Left kidney (tissue), 1 donor: ENCODE measurements at regions not wholly inside any gene's neighbourhood (a gene's known extent, or its start where the extent isn't known, plus 50 kb on each side); places are given as distances from the start of the nearest gene placed in this dataset.
A peak's percentile ranks its signal among the peaks of the same experiment; 100 is the strongest.

Experiments
- DNase-seq: peaks from one replicate; pipeline ENCODE4 v3.0.0-alpha.2; 2013

DNA sequence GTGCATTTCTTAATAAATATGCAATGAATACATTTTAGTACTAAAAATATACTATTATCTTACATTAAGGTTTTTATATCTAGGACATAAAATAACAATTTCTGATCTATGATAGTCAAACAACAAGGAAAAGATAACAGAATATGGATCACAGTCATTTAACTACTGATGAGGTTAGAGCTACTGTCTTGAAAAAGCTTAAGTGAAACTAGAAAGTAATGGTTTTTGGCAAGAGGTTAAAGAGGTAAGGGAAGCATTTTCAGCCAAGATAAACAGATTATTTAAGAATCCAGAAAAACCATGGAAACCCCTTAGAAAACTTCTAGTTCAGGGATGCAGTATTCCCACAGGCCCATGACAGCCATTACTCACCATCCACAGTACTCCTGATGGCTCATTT, 787.4 kb downstream of the DACH1 start:
- no peak for DNase-seq

DNA sequence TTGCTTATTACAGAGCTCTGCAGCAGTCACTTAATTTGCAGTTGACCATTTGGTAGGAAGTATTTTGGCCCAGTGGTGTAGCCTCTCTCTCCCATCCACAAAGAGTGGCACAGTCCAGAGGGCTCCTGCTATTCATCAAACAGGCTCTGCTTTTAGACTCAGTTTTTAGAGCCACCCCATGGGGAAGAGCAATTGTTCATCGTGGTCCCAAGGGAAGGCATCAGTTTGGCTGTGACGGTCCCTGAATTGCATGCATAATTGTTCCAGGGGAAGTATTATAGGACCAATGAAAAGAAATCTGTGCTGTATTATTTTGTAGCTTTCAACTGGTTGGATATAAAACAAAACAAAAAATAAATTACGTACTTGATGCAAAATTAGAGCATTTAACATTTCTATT, 799.0 kb downstream of the DACH1 start:
- DNase-seq, result no peak

DNA sequence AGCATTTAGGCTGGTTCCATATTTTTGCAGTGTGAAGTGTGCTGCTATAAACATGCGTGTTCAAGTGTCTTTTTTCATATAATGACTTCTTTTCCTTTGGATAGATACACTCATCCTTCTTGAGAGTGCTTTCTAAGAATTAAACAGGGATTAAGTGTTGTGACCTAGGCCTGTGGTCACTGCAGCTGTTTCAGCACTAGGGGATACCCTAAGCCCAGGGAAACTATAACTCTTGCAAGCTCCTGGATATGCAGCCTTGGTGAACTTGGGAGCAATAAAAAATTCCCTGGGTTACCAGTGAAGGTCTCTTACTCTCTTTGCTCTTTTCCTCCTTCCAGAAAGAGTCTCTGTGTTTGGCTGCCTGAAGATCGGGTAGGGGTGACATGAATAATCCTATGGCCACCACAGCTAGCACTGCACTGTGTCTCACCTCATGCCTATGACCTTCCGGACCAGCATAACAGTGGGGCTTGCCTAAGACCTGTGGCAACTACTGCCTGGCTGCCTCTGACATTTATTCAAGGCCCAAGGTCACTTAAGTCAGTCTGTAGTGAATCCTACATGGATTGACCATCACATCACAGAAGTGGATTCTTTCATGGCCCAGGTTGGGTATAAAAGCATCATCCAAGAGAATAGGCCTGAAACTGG, 799.7 kb downstream of the DACH1 start:
- peak; percentile 15 for DNase-seq

DNA sequence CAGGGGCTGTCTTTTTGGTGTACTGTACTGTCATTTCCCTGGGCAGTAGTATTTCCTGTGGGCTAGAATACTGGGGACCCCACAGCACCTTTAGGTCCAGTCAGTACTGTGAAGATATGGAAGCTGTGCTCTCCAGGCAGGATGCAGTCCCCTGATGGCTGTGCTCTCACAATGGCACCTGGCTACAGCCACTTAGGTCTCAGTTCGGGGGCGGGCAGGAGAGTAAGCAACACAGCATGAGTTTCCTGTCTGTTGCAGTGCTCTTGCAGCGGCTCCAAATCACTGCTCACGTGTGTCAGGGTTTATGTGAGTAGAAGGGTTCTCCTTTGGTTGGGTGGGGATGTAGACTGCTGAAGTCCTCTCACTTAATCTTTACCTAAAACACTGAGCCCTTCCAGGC, 810.4 kb downstream of the DACH1 start:
- no peak for DNase-seq

DNA sequence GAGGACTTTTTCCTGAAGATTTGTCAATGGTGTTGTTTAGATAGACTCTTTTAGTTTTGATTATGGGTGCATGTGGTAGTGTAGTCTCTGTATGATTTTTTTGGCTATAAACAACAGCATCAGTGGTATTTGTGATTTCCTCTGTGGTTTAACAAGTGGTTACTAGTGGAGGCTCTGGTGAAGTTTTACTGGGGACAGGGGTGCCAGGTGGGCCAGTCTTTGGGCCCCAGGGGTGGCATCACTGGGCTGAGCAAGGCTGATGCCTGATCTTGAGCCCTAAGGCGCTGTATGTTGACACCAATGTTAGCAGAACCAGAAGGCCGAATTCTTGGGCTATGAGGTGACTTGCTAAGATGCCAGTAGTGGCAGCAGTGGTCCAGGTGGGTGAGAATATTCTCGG, 811.4 kb downstream of the DACH1 start:
- DNase-seq, result no peak

DNA sequence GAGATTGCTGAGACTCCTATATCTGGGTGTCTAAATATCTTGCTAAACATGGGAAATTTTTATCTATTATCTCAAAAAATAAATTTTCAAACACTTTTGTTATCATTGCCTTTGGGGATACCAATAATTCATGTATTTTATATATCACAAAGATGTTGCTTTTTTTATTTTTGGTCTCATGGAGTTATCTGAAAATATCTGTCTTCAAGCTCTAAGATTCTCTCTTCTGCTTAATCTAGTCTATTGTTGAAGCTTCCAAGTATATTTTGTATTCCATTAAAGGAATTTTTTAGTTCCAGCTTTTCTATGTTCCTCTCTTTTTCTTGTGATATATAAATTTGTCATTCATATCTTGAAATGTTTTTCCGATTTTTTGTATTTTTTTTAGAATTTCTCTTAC, 812.0 kb downstream of the DACH1 start:
- no peak for DNase-seq

DNA sequence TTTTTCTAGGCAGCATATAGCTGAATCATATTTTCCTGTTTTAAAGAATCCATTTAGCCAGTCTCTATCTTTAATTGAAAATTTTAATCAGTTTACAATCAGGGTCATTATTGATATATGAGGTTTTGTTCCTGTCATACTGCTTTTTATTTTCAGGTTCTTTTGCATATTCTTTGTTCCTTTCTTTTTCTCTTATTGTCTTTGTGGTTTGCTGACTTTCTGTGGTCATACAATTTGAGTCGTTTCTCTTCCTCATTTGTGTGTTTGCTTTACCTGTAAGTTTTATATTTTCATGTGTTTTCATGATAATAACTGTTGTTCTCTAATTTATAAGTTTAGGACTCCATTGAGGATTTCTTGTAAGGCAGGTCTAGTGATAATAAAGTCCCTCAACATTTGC, 812.6 kb downstream of the DACH1 start:
- no peak for DNase-seq

DNA sequence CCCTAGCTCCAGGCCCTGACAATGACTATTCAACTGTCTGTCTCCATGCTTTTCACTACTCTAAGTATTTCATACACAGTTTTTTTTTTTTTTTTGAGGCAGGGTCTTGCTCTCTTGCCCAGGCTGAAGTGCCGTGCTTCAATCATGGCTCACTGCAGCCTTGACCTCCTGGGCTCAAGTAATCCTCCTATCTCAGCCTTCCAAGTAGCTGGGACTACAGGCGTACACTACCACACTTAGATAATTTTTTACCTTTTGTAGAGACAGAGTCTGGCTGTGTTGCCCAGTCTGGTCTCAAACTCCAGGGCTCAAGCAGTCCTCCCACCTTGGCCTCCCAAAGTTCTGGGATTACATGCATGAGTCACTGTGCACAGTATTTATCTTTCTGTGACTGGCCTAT, 815.4 kb downstream of the DACH1 start:
- no peak for DNase-seq

DNA sequence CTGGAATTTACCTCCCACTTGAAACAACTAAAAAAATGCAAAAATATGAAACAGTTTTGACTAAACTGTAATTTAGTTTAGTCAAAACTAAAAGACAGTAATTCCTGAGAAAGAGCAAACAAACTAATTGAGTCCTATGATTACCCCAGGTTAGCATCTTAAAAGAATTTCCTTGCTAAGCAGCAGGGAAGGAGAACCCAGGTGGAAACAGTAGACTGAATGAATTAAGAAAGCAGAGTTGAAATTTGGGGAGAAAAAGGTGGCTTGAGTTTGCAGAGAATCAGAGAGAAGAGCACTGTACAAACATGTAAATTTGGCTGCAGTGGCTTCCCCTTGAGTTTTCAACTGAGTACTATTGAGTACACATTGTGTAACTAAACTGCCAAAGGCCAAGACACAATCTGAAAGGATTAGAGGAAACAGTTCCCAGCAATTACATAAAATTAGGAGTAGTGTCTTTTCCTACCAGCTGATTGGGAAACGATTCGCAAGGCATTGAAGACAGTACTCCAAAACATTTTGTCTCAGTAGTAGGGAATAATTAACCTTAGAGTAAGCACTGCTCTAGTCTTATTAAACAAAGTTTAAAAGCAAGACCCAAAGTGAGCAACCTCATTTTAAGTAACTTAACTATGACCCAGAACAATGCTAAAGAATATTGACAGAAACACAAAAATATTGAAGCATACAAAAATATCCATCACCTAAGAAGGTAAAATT, 820.5 kb downstream of the DACH1 start:
- DNase-seq, result no peak

DNA sequence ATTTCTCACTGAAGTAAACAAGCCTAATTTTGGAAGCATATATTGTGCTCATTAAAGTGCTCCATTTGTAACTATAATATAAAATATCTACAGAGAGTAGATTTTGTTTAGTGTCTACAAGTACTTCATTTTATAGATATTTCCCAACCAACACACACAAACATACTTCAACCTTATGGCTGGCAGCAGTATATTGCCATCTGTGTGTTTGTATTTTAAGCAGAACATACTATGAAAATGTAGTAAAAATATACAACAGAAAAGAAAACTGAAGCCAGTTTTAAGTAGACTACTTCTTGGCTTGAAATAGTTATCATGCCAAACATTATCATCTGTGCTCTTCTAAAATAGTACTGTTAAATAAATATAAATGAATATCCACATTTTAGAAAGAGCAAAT, 821.9 kb downstream of the DACH1 start:
- no peak for DNase-seq

DNA sequence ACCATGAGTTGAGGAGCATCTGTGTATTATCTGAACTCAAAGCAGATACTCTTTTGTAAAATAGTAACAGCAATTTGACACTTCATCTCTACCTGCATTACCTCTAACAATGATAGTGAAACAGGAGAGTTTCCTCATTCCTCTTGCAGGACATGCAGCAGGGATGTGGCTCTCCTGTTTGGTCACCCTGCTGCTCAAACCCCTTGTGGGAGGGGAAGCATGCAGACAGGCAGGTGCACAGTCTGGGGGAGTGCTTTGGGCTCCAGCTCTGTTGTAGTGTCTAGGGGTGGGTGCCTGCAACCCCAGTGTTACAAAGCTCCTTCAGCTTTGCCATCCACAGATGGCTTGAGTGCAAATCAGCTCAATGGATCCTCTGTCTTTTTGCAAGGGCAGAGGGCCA, 827.6 kb downstream of the DACH1 start:
- DNase-seq, result no peak

DNA sequence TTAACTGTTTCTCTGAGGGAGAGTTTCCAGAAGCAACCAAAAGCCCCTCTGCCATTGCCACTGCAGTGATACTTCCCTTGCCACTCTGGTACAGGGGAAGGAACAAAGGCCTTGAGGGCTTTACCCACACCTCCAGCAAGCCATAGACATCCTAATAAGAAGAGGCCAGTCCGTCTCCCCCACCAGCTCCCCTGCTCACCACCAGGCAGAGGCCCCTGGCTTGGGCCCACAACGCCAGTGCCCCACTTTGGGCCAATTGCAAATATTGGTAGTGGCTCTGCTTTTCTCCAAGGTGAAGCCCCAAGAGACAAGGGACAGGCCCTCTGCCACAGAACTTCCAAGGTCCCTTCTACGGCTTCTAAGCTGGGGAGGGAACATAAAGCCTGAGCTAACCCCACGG, 833.0 kb downstream of the DACH1 start:
- no peak for DNase-seq

DNA sequence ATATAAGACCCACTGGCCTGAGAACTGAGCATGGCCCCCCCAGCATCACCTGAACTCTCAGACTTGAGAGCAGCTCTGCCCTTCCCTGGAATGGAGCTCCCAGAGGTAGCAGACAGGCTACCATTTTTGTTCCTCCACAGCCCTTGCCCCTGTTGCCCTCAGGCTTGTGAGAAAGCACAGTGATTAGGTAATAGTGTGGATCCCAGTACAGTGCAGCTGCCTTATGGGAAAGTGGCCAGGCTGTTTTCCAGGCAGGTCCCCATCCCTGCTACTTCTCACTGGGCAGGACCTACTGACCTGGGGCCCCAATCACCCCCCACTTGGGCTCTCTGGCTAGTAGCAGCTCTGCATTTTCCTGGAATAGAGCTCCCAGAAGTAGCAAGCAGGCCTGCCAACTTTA, 834.0 kb downstream of the DACH1 start:
- no peak for DNase-seq

DNA sequence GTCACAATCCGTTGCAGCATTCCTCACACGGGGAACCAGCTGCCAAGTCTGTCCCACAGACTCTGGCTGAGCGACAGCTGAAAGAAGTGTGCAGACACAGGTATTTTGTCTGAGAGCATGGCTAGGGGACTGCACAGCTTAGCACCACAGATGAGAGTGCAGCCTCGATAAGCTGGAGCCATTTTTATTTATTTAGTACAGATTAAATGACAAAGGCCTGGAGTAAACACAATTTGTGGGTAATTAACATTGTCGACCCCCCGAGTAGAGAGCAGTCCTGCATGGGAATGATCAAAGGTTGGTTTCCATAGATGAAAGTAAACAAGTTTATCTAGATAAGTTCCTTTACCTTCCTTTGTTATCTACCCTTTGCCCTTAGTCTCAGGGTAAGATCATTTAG, 836.2 kb downstream of the DACH1 start:
- no peak for DNase-seq

DNA sequence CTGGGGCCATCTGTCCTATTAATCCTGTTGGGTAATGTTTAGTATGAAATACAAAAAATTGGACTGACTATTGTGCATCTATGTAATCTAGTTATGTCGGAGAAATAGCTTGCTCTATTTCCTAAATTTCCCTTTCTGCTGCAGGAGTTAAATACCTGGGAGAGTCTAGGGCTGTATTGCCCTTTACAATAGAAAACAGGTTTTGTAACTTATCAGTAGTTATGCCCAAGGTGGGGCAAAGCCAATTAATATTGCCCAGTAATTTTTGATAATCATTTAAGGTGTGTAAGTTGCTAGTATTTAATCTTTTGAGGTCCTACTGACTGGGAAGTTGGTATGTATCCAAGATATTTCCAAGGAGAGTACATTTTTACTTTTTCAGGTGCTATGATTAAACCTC, 838.1 kb downstream of the DACH1 start:
- DNase-seq, result no peak

DNA sequence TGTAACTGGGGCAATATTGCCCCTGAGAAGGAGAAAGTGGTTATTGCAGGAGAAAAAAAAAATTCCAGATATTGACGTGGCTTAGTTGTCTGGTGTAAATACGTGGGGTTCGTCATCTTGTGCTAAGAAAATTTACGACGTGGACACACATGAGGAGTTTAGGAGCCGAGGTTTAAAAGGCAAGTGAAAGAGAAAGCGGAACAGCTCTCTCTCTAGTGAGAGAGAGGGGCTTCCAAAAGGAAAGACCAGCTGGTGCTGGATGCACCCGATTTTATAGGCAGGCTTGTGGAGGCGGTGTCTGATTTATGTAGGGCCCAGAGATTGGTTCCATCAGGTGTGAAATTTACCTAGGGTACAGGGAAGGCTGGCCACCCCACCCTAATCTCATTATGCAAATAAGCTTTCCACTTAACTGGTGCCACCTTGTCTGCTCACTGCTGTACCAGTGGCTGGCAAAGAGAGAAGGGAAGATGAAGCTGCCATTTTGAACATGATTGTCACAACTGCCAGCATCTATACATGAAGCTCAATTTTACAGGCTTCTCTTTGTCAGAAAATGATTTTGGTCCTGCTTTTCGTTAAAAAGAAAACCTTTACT, 845.1 kb downstream of the DACH1 start:
- peak; percentile 50 for DNase-seq

DNA sequence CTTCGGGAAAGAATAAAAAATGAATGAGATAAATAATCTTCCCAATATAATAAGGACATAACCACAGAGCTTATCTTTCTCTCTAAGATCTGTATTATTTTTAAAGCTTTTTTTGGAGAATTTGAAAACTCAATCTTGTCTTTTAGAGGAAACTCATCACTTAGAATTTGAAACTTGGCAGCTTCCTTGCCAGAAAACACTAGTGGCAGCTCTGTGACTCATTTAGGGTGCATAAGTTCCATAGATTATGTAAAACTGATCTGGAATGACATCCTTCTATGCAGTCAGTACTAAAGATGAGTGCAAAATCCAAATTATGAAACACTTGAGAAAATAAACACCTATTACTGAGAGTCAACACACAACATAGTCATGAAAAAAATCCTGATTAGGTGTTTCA, 848.0 kb downstream of the DACH1 start:
- no peak for DNase-seq

DNA sequence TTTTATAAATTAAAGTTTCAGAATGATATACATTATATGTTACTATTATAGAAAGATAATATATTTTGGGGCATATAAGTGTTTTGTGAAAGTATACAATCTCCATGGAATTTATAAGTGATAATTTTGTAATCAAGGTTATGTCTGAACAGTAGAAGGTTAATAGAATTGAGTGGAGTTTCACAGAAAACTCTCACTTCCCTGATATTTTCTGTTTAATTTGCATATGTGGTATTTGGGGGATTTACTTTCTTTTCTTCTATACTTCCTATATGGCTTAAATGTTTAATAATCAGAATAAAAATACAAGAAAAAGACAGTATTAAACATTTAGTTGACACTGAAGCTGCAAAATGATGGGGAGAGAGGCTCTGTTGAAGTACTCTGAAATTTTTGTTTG, 848.5 kb downstream of the DACH1 start:
- DNase-seq, result no peak

DNA sequence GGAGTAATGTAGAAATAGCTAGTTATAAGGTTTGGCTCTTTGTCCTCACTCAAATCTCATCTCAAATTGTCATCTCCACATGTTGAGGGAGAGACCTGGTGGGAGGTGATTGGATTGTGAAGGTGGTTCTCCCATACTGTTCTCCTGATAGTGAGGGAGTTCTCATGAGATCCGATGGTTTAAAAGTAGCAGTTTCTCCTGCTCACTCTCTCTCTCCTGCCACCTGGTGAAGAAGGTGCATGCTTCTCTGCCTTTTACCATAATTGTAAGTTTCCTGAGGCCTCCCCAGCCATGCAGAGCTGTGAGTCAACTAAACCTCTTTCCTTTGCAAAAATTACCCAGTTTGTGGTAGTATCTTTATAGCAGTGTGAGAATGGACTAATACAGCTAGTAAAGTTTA, 849.4 kb downstream of the DACH1 start:
- DNase-seq, result no peak

DNA sequence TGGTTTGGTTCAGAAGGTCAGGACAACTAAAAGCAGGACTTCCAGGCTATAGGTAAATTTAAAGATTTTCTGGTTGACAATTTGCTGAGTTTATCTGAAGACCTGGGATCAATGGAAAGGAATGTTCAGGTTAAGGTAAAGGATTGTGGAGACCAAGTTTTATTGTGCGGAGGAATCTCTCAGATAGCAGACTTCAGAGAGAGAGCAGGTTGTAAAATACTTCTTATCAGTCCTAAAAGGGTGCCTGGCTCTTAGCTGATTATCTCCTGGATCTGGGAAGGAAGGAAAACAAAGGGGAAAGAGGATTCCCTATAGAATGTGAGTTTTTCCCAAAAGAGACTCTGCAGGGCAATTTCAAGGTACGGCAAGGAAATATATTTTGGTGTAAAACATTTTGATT, 851.5 kb downstream of the DACH1 start:
- no peak for DNase-seq

DNA sequence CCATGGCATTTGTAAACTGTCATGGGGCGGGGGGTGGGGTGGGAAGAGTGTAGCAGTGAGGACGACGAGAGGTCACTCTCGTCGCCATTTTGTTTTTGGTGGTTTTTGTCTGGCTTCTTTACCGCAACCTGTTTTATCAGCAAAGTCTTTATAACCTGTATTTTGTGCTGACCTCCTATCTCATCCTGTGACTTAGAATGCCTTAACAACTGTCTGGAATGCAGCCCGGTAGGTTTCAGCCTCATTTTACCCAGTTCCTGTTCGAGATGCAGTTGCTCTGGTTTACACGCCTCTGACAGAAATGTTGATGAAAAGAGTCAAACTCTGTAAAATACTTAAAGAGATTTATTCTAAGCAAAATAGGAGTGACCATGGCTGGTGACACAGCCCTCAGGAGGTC, 852.0 kb downstream of the DACH1 start:
- no peak for DNase-seq

DNA sequence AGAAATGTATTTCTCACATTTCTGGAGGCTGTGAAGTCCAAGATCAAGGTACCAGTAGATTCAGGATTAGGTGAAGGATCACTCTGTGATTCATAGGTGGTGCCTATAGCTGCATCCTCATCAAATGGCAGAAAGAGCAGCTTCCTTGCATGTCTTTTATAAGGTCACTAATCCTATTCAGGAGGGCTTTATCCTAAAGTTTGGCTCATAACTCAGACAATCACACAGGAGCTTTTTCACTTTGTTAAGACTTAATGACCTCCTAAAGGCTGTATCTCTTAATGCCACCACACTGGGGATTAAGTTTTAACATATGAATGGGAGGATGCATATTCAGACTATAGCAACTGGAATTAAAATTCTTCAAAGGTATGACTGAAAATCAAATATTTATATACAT, 861.1 kb downstream of the DACH1 start:
- no peak for DNase-seq

DNA sequence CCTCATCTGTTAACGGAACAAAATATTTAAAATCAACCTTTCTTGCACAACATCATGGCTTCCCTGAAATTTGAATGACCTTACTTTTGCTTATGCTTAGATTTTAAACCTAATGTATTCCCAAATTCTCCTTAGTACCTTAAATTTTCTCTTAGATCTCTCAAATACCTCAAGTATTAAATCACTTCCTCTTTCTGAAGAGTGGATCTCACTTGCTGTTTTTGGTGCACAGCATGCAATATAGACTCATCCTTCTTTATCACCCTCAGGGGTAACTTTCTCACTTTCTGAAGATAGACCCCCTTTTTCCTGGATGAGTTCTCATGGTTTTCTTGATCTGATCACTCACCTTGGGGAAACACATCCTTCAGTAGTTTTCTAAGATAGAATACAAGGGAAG, 871.7 kb downstream of the DACH1 start:
- DNase-seq, result no peak

DNA sequence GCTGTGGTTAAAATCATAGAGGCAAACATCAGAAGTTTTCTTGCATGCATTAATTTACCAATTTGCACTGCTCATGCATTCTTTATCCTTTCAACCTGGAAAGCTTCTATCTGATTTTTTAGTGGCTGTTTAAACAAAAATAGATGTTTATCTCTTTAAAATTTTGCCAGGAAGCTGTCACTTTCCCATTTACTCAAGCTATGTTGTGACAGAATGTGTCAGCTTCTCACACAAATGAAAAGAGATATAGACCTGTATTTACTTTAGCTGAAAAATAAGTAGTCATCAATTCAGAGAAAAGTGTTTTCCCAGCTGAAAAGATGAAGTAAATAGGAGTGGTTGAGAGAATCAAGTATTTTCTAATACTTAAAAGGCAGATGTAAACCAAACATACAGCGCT, 872.8 kb downstream of the DACH1 start:
- no peak for DNase-seq
